Activated CD4-positive, alpha-beta T cell treated with anti-CD3 and anti-CD28 coated beads for 4 hours (primary cell): ENCODE measurements at regions not wholly inside any gene's neighbourhood (a gene's known extent, or its start where the extent isn't known, plus 50 kb on each side); places are given as distances from the start of the nearest gene placed in this dataset.
"Not testable (repeated sequence)": the region's sequence is repeated elsewhere in the genome, so short reads cannot be mapped to it uniquely, and the experiment has no call there.

Experiments
- DNase-seq, 2 donors: peaks; one replicate each; pipeline ENCODE4 v3.0.0-alpha.2; 2020

DNA sequence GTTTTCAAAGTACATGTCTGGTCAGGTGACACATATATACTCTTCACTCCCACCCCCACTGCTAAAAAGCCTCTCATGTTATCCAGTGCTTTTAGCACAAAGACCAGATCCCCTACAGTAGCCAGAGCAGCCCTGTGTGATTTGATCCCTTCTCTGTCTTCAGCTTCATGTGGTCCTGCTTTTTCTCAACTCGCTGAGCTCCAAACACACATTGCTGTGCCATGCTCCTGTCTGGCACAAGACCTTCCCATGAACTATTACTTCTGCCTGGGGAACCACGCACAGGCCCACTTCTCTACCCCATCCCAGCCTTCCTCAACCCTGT lies 127.1 kb downstream of the RASSF10 start:
- DNase-seq = no peak

GRCh38 chr11:13137844-13138301 lies 128.8 kb downstream of the RASSF10 start:
- DNase-seq = no peak

DNA sequence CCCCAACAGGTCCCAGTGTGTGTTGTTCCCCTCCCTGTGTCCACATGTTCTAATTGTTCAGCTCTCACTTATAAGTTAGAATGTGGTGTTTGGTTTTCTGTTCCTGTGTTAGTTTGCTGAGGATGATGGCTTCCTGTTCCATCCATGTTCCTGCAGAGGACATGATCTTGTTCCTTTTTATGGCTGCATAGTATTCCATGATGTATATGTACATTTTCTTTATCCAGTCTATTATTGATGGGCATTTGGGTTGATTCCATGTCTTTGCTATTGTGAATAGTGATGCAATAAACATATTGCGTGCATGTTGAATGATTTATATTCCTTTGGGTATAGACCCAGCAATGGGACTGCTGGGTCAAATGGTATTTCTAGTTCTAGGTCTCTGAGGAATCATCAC lies 130.0 kb downstream of the RASSF10 start:
- not testable (repeated sequence) for DNase-seq

DNA sequence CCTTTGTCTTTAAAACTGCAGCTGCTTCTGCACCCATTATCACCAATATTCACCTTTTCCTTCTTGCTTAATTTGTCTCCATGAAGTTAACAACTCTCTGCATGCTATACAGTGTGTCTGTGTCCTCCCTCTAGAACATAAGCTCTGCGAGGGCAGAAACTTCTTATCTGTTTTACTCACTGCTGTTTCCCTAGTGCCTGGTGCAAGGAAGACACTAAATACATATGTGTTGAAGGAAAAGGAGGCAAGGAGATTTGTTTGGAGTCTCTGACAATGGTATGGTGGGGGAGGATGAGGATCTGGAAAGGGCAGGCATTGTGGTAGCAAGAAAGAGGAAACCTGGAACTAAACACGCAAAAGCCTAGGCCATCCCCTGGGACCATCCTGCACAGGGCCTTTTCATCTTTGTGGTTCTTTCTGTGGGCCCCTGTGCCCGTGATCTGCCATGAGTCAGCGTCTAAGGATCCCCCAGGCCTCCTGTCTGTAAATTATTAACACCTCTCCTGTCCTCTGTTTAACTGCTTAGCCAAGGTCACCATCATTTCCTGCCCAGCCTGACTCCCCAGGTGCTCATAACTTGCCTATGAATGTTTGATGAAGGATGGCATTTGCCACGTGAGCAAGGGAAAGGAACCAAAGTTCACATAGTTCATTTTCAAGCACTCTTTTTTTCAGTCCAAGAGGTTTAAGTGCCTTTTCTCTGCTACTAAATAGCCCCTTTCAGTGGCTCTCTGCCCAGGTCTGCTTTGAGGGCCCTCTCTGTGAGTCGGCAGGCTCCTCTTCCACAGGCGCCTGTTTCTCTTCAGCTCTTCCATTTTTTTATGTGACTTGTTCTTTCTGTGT lies 131.1 kb downstream of the RASSF10 start:
- DNase-seq = no peak

DNA sequence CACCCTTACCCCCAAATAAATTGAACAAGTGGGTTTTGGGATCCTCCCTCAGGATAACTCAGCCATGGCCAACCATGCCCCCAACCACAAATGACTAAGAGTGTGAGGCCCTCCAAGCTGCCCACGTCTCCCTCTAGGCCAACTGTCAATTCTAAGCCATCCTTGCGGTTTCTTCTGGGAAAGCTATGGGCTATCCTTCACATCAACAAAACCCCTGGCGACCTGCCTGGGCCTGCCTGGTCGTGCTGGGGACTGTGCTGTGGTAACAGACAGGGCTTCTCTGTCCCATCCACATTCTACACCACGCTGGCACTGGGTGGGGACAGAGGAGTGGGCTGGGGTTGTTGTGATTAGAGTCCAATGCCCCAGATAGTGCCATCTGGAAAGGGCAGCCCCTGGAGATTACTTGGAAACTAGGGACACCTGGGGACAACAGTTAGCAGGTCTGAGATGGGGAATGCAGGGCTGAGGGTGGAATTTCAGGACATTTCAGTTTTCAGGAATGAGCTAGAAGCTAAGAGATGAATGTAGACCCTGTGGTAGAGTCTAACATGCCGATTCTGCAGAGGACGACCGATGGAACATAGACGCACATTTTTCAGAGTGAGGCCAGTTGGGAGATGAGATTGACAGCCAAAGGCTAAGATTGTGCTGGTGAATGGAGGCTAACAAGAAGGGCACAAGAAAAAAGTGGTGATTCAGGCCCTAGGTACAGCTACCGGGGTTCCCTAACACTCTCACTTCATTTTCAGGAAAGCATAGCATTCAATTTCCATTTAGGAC lies 131.9 kb downstream of the RASSF10 start:
- no peak for DNase-seq

DNA sequence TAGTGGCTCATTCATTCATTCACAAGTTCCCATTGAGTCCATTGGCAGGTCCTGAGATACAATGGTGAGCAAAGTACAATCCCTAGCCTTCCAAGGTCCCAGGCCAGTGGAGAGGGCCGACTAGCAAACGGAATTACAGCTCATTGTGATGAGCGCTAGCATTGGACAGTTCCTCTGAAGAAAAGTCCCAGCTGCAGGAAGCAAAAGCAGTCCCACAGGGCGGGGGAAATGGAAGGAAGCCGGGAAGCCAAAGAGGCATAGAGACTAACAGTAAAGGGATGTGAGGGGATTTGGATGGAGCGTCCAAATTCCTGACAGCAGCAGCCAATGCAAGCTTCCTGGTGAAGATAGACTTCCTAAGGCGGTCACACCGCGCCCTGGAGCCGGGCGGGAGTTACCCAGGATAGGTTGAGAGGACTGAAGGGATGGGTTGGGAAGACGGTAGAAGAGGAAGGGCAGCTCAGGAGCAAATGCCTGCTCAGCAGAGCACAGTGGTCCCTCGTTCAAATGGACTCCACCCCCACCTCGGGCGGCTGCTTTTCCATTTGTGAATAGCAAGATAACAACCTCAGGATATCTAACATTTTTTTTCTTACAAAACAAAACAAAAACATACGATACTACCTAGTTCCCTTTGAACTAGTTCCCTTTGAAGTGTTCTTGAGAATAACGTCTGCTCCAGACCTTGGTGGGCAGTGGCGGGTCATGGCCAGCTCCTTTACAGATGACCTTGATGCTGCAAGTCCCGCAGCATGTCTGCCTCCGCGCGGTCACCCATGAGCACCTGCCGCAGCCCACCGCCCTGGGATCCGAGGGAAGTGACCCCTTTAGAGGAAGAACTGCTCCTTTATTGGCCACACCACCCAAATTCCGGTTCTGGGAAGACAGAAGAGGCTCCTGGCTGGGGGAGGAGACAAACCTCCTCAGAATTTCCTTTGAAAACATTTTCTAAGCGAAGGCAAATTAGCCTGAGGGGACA lies 132.9 kb downstream of the RASSF10 start:
- no peak for DNase-seq

GRCh38 chr11:13143486-13144297 lies 133.9 kb upstream of the BMAL1 start:
- no peak for DNase-seq

DNA sequence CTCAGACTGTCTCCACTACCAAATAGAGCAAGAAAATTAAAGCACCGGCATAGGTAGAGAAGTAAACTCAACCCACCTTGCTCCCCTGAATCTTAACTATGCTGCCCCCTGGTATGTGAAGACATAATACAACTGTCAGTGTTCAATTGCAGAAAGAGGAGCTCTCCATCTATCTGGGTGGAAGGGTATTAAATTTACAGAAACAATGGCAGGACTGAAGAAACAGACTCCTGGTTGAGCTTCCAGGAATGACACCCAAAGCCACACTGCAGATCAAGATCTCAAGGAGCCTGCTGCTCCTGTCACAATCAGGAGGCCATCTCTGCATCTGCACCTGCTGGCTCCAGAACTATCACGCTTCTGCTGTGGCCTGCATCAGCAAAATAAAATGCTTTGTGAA lies 132.1 kb upstream of the BMAL1 start:
- no peak for DNase-seq

DNA sequence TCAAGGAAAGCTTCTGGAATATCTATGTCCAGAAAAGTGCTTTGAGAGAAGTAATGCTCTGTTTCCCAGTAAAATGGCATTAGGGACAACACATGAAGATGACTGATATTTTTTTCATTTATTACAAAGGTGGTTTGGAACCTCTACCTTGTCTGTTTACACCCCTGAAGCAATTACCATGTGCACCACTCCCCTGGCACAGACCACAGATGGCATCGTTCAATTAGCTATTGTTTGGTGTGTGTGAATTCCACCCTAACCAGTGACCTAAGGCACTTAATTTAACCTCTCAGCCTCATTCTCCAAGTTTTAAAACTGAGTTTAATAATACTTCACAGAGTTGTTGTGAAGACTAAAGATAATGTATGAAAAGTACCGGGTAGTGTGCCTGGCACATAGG lies 127.6 kb upstream of the BMAL1 start:
- DNase-seq = no peak

DNA sequence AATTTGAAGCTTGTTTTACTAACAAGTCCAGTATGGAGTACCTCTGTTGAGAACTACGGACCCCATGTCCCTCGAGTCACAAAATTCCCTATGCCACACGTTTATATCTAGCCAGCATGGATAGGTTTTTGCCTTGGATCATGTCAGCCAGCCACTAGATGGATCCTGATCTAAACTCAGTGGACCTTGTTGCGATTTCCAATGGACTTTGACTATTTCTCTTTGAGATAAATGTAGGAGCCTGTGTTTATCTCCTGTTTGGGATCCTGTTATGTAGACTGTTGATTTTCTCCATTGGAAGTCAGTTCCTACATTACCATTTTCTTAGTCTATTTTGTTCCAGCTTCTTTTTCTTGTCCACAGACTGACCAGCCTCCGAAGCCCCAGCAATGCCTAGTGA lies 127.1 kb upstream of the BMAL1 start:
- no peak for DNase-seq

- no peak for DNase-seq
These were observed 125.3 kb upstream of the BMAL1 start for GRCh38 chr11:13152264-13152663.

DNA sequence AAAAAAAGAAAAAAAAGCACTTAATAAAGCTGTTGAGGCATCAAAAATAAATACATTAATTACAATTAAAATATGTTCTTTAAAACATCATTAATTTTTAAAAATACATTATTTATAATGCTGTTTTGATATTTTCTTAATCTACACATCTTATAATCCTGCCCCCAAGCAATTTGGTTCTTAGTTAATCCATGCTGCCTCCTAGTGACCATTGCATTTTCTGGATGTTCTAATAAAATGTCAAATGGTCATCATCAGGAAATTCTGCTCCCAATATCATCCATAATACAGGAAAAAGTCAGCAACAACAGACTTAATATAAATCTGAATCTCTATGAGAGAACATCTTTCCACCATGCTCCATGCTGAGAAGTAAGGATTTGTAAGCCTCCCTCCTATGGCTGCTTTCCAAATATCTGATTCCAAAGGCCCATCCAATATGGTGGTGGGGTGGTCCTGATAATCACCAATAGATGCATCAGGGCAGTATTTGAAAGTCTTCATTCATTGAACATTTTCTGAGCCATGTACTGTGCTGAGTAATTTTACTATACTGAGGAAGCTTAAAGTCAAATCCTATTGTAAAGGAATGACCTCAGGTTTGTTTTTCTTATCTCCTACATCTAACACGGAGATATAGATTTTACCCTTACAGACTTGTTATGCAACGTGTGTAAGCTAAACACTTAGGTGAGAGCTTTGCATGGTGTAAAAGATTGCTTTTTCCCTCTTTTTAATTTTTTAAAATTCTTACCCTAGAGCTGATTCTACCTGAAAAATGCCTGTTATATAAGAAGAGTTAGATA lies 124.7 kb upstream of the BMAL1 start:
- no peak for DNase-seq

- not testable (repeated sequence) for DNase-seq
These were observed 123.2 kb upstream of the BMAL1 start for GRCh38 chr11:13154374-13154773.

DNA sequence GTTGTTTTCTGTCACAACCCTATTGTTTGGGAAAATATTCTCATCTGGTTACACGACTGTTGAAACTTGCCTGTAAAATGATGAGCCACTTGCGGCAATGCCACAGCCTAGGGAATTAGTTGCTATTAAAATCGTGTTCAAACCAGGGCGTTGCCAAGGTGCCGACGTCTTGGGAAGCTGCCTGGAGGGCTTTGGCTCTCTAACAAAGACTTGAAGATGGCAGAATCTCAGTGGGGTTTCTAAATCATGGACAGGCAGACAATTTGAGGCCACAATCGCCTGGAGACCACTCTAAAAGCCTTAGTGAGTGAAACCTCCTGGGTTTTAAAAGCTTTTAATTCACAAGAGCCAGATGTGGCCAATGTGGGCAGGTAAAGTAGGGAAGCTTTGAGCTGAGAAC lies 117.2 kb upstream of the BMAL1 start:
- DNase-seq = no peak

DNA sequence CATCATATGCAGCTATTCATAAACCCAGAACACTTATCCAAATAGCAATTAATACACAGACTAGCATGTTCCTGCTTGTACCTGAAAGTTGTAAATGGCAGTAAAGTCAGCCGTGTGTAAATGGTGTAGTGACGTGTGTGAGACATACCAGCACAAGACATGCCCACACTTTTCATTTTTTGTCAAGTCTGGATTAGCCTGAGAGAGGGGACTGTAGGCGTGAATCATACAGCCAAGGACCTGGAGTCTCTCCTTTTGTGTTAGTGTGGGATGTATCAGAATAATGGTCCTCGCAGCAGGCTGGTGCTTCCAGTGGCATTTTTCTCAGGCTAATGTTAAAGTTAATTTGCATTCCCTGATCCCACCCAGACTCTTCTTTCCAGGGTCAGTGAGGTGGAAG lies 116.8 kb upstream of the BMAL1 start:
- DNase-seq = no peak

GRCh38 chr11:13163158-13163557 lies 114.4 kb upstream of the BMAL1 start:
- DNase-seq = no peak

GRCh38 chr11:13166036-13166435 lies 111.6 kb upstream of the BMAL1 start:
- no peak for DNase-seq

- no peak for DNase-seq
These were observed 109.3 kb upstream of the BMAL1 start for GRCh38 chr11:13168271-13168670.

DNA sequence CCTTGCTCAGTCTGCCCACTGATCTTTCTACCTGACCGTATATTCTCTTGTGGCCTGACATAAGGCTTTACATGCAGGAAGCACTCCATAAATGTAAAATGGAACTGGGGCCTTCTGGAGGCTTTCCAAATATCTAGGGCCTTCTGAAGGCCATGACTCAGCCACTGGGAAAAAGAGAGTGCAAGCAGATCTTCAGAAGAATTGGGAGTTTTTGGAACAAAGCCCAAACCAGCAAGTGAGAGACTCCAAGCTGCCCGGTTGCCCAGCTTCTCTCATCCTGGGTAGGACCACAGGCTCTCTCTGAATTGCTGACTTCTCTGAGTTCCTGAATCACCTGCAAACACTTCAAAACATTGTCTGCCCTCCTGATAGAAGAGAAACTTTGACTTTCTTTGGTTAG lies 107.9 kb upstream of the BMAL1 start:
- no peak for DNase-seq

DNA sequence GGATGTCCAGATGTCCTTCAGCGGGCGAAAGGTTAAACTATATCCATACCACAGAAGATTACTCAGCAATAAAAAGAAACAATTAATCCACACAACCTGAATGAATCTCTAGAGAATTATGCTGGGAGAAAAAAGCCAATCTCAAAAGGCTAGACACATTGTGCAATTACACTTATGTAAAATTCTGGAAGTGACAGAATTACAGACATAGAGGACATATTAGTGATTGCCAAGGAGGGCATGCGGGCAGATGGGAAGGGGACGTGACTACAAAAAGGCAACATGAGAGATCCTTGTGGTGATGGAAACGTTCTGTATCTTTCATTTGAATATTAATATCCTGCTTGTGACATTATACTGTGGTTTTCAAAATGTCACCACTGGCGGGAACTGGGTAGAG lies 103.5 kb upstream of the BMAL1 start:
- no peak for DNase-seq

DNA sequence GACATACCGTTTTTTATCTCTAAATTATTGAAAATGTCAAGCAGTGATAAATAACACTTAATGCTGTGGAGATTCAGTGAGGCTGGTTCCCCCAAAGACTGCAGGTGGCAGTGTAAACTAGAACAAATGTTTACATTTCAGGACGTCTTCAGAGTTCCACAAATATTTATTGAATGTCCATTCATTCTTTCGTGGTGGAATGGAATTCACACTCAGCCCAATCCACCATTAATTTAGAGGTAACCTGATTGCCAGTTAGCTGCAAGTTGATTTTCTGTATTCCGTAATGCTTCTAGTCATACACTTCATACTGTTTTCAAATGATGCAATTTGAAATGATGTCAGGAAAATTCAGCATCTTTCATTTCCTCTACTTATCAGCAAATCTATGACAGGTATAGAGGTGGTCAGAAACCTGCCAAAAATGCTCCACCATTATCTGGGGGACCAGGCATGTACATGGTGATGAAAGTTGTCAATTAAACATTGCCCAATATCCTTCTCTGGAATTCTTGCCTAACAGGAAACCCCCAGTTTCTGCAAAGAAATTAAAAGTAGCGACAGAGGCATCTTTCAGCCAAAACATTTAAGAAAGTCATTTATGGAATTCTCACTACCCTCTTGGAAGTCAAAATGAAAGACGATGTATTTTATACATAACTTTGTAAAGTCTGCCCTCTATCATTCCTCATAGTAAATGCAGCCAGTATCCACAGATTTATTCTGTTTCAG lies 94.3 kb upstream of the BMAL1 start:
- DNase-seq = peak in 1 of 2 donors; percentile 6
